ENCODE measurements at regions not wholly inside any gene's neighbourhood (a gene's known extent, or its start where the extent isn't known, plus 50 kb on each side); places are given as distances from the start of the nearest gene placed in this dataset.

- TF ChIP-seq, protein P1, sequence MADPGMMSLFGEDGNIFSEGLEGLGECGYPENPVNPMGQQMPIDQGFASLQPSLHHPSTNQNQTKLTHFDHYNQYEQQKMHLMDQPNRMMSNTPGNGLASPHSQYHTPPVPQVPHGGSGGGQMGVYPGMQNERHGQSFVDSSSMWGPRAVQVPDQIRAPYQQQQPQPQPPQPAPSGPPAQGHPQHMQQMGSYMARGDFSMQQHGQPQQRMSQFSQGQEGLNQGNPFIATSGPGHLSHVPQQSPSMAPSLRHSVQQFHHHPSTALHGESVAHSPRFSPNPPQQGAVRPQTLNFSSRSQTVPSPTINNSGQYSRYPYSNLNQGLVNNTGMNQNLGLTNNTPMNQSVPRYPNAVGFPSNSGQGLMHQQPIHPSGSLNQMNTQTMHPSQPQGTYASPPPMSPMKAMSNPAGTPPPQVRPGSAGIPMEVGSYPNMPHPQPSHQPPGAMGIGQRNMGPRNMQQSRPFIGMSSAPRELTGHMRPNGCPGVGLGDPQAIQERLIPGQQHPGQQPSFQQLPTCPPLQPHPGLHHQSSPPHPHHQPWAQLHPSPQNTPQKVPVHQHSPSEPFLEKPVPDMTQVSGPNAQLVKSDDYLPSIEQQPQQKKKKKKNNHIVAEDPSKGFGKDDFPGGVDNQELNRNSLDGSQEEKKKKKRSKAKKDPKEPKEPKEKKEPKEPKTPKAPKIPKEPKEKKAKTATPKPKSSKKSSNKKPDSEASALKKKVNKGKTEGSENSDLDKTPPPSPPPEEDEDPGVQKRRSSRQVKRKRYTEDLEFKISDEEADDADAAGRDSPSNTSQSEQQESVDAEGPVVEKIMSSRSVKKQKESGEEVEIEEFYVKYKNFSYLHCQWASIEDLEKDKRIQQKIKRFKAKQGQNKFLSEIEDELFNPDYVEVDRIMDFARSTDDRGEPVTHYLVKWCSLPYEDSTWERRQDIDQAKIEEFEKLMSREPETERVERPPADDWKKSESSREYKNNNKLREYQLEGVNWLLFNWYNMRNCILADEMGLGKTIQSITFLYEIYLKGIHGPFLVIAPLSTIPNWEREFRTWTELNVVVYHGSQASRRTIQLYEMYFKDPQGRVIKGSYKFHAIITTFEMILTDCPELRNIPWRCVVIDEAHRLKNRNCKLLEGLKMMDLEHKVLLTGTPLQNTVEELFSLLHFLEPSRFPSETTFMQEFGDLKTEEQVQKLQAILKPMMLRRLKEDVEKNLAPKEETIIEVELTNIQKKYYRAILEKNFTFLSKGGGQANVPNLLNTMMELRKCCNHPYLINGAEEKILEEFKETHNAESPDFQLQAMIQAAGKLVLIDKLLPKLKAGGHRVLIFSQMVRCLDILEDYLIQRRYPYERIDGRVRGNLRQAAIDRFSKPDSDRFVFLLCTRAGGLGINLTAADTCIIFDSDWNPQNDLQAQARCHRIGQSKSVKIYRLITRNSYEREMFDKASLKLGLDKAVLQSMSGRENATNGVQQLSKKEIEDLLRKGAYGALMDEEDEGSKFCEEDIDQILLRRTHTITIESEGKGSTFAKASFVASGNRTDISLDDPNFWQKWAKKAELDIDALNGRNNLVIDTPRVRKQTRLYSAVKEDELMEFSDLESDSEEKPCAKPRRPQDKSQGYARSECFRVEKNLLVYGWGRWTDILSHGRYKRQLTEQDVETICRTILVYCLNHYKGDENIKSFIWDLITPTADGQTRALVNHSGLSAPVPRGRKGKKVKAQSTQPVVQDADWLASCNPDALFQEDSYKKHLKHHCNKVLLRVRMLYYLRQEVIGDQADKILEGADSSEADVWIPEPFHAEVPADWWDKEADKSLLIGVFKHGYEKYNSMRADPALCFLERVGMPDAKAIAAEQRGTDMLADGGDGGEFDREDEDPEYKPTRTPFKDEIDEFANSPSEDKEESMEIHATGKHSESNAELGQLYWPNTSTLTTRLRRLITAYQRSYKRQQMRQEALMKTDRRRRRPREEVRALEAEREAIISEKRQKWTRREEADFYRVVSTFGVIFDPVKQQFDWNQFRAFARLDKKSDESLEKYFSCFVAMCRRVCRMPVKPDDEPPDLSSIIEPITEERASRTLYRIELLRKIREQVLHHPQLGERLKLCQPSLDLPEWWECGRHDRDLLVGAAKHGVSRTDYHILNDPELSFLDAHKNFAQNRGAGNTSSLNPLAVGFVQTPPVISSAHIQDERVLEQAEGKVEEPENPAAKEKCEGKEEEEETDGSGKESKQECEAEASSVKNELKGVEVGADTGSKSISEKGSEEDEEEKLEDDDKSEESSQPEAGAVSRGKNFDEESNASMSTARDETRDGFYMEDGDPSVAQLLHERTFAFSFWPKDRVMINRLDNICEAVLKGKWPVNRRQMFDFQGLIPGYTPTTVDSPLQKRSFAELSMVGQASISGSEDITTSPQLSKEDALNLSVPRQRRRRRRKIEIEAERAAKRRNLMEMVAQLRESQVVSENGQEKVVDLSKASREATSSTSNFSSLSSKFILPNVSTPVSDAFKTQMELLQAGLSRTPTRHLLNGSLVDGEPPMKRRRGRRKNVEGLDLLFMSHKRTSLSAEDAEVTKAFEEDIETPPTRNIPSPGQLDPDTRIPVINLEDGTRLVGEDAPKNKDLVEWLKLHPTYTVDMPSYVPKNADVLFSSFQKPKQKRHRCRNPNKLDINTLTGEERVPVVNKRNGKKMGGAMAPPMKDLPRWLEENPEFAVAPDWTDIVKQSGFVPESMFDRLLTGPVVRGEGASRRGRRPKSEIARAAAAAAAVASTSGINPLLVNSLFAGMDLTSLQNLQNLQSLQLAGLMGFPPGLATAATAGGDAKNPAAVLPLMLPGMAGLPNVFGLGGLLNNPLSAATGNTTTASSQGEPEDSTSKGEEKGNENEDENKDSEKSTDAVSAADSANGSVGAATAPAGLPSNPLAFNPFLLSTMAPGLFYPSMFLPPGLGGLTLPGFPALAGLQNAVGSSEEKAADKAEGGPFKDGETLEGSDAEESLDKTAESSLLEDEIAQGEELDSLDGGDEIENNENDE (IDR thresholded peaks at IDR 0.05; ENCODE audit: insufficient replicate concordance, low read length), result no peak
Measured at GRCh38 chr6:132067286-132067685, 116.1 kb upstream of the CCN2 start (continued).

Measured in H1 (cell line).